ENCODE measurements at regions not wholly inside any gene's neighbourhood (a gene's known extent, or its start where the extent isn't known, plus 50 kb on each side); places are given as distances from the start of the nearest gene placed in this dataset.

DNA sequence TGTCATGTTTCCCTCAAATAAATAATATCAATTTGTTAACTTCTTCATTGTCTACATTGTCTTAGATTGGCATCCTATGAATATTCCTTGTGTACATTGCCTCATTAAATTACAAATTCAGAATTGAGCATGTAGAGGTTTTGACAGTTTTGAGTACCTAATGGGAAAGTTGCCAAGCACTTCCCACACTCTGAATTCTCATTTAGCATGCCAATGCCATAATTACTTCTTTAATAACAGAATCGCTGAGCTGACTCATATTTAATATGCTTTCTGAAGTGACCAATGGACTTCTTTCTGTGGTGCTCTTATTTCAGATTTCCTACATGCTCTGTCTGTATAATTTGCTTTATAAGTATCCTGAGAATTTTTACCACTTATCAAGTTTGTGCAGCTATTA lies 114.4 kb upstream of the NOL4 start:
- Histone ChIP-seq H3K4me3 (ENCODE audit: low read length) (no peak overlapping the region), H3K36me3 (ENCODE audit: control insufficient read depth, insufficient read depth, low read length) (no peaks in the 10 kb centered on the region), H3K27me3 (ENCODE audit: control insufficient read depth, insufficient read depth, low read length, poor library complexity, severe bottlenecking) (no peaks in the 10 kb centered on the region), H3K9me3 (ENCODE audit: control insufficient read depth, low read length) (no peaks in the 10 kb centered on the region), H3K27ac (ENCODE audit: low read depth, low read length) (no peak overlapping the region), H3K9ac (ENCODE audit: extremely low read depth, low read length, poor library complexity, severe bottlenecking) (no peak overlapping the region), H3K4me1 (ENCODE audit: control insufficient read depth, insufficient read depth, low read length) (no peaks in the 10 kb centered on the region)
- Mint-ChIP-seq H3K27me3 (ENCODE audit: insufficient read depth) (no peaks in the 10 kb centered on the region), H3K4me1 (no peaks in the 10 kb centered on the region), H3K27ac (no peak overlapping the region), H3K4me3 (no peak overlapping the region), H3K9me3 (peaks cover 1% of the 10 kb centered on the region), H3K36me3 (ENCODE audit: low read depth) (no peaks in the 10 kb centered on the region)
- DNase-seq = no peak
- WGBS, 2 experiments (ENCODE audit: insufficient coverage in 1 of 2, insufficient read length in 1 of 2) = 85 to 100% methylated on average over 1 of the region's 1 CpG
- TF ChIP-seq, protein P1, sequence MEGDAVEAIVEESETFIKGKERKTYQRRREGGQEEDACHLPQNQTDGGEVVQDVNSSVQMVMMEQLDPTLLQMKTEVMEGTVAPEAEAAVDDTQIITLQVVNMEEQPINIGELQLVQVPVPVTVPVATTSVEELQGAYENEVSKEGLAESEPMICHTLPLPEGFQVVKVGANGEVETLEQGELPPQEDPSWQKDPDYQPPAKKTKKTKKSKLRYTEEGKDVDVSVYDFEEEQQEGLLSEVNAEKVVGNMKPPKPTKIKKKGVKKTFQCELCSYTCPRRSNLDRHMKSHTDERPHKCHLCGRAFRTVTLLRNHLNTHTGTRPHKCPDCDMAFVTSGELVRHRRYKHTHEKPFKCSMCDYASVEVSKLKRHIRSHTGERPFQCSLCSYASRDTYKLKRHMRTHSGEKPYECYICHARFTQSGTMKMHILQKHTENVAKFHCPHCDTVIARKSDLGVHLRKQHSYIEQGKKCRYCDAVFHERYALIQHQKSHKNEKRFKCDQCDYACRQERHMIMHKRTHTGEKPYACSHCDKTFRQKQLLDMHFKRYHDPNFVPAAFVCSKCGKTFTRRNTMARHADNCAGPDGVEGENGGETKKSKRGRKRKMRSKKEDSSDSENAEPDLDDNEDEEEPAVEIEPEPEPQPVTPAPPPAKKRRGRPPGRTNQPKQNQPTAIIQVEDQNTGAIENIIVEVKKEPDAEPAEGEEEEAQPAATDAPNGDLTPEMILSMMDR (conservative IDR thresholded peaks at IDR 0.05) = no peak

DNA sequence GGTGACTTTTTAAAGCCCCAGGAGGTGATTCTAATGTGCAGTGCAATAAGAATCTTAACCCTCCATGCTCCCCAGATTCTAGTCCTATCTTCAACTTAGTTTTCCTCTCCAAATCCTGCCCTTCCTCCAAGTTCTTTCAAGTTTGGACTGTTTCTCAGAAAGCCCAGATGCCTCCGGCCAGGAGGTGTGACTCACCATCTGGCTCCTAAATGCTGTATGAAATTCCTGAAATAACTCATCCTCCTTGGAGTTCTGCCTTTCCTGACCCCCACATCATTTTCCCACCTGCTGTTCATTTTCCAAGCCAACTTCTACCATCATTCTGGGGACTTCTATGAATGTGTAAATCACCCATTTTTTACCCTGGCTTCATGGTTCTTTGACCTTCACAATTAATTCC lies 118.2 kb upstream of the NOL4 start:
- no peaks in the 10 kb centered on the region for H3K27me3 Mint-ChIP-seq (ENCODE audit: insufficient read depth)
- WGBS, 2 experiments (ENCODE audit: insufficient coverage in 1 of 2, insufficient read length in 1 of 2) = 86% methylated on average over 1 of the region's 1 CpG; no CpG with 5 or more reads in 1 of the 2 experiments
- H3K27me3 ChIP-seq (ENCODE audit: control insufficient read depth, insufficient read depth, low read length, poor library complexity, severe bottlenecking) = no peaks in the 10 kb centered on the region
- H3K36me3 ChIP-seq (ENCODE audit: control insufficient read depth, insufficient read depth, low read length) = no peaks in the 10 kb centered on the region
- no peaks in the 10 kb centered on the region for H3K9me3 ChIP-seq (ENCODE audit: control insufficient read depth, low read length)
- H3K4me1 ChIP-seq (ENCODE audit: control insufficient read depth, insufficient read depth, low read length) = no peaks in the 10 kb centered on the region
- H3K9me3 Mint-ChIP-seq = no peaks in the 10 kb centered on the region
- H3K36me3 Mint-ChIP-seq (ENCODE audit: low read depth) = no peaks in the 10 kb centered on the region
- DNase-seq = no peak
- TF ChIP-seq, protein P1 (conservative IDR thresholded peaks at IDR 0.05) = no peak
- no peak overlapping the region for H3K27ac ChIP-seq (ENCODE audit: low read depth, low read length)
- no peak overlapping the region for H3K27ac Mint-ChIP-seq
- no peak overlapping the region for H3K4me3 ChIP-seq (ENCODE audit: low read length)
- H3K4me3 Mint-ChIP-seq = no peak overlapping the region
- H3K9ac ChIP-seq (ENCODE audit: extremely low read depth, low read length, poor library complexity, severe bottlenecking) = no peak overlapping the region
- H3K4me1 Mint-ChIP-seq = no peaks in the 10 kb centered on the region

DNA sequence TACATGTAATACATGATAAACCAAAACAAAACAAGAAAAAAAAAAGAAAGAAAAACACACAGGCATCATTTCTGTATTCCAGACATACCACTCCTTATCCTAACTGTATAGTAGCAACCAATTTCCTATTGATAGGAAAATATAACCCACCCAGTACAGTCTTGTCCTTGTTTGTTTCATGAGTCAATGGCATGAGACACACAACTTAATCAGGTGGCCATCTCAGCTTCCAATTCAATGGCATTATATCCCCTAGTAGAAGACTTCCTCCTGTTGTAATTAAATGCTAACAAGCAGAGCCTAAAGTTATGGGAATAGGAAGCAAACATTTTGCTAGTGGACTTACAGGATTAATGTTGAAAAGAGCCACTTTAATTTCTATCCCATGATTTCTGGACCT lies 121.0 kb upstream of the NOL4 start:
- H3K27ac Mint-ChIP-seq = no peak overlapping the region
- Histone ChIP-seq H3K27ac (ENCODE audit: low read depth, low read length) (no peak overlapping the region), H3K4me1 (ENCODE audit: control insufficient read depth, insufficient read depth, low read length) (no peaks in the 10 kb centered on the region), H3K9me3 (ENCODE audit: control insufficient read depth, low read length) (no peaks in the 10 kb centered on the region), H3K4me3 (ENCODE audit: low read length) (no peak overlapping the region), H3K36me3 (ENCODE audit: control insufficient read depth, insufficient read depth, low read length) (no peaks in the 10 kb centered on the region), H3K9ac (ENCODE audit: extremely low read depth, low read length, poor library complexity, severe bottlenecking) (no peak overlapping the region), H3K27me3 (ENCODE audit: control insufficient read depth, insufficient read depth, low read length, poor library complexity, severe bottlenecking) (no peaks in the 10 kb centered on the region)
- no peak for DNase-seq
- TF ChIP-seq, protein P1 (conservative IDR thresholded peaks at IDR 0.05) = no peak
- no peaks in the 10 kb centered on the region for H3K4me1 Mint-ChIP-seq
- no peaks in the 10 kb centered on the region for H3K27me3 Mint-ChIP-seq (ENCODE audit: insufficient read depth)
- no peaks in the 10 kb centered on the region for H3K9me3 Mint-ChIP-seq
- H3K36me3 Mint-ChIP-seq (ENCODE audit: low read depth) = no peaks in the 10 kb centered on the region
- no peak overlapping the region for H3K4me3 Mint-ChIP-seq
